PFSK-1 (cell line): ENCODE measurements at regions not wholly inside any gene's neighbourhood (a gene's known extent, or its start where the extent isn't known, plus 50 kb on each side); places are given as distances from the start of the nearest gene placed in this dataset.

Source experiments
- FOXP2 ChIP-seq: optimal IDR thresholded peaks from 2 replicates; pipeline ENCODE3; 2011; ENCODE audit warnings: borderline replicate concordance, control low read depth, inconsistent platforms; ENCODE audit not compliant: insufficient read depth; ENCODE audit errors: extremely low read length, extremely low read depth
- POLR2AphosphoS5 ChIP-seq: IDR thresholded peaks from 2 replicates; pipeline ENCODE4 v1.6.1; 2012; ENCODE audit warnings: low read depth, mild to moderate bottlenecking, control low read depth, low read length, moderate library complexity
- REST ChIP-seq, 2 experiments: IDR thresholded peaks; 2 replicates each; pipeline versions ENCODE4 v1.6.1 to v1.8.0; 2011 to 2012; ENCODE audit warnings: low read depth in 2 of 2, low read length in 2 of 2, control low read depth in 1 of 2, inconsistent platforms in 1 of 2, mild to moderate bottlenecking in 1 of 2, moderate library complexity in 1 of 2; ENCODE audit not compliant: insufficient read depth in 1 of 2
- SIN3A ChIP-seq: IDR thresholded peaks from 2 replicates; pipeline ENCODE4 v1.6.1; 2012; ENCODE audit warnings: mild to moderate bottlenecking, low read length, moderate library complexity, borderline replicate concordance; ENCODE audit not compliant: insufficient read depth
- TAF1 ChIP-seq: IDR thresholded peaks from 2 replicates; pipeline ENCODE4 v1.6.1; 2012; ENCODE audit warnings: low read length, control low read depth, borderline replicate concordance; ENCODE audit not compliant: insufficient read depth

DNA sequence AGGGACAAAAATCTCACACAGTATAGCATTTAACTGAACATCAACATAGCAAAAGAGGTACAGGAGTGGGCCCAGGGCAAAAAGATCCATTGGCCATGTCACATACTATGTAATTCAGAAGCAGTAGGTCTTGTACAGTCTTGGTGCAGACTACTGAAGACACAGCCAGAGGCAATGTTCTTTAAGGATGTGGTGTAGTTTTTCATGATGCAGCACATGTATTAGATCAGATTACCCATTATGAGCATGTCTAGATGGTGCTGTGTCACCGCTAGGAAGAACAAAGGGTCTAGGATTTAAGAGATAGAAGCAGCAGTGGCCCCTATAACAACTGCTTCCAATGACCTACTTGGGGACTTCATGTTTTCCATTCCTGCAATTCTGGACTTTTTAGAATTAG is 610.4 kb upstream of the MEF2C start:
- no peak for TF ChIP-seq FOXP2
- no peak for TF ChIP-seq POLR2AphosphoS5
- TF ChIP-seq REST (IDR thresholded peaks at IDR 0.05; ENCODE audit: insufficient read depth in 1 of 2, low read depth in 2 of 2, low read length in 2 of 2), result no peak
- no peak for TF ChIP-seq TAF1

GRCh38 chr5:89484962-89485361 is 602.0 kb upstream of the MEF2C start:
- no peak for TF ChIP-seq SIN3A
- no peak for TF ChIP-seq POLR2AphosphoS5
- no peak for TF ChIP-seq REST (IDR thresholded peaks at IDR 0.05; ENCODE audit: insufficient read depth in 1 of 2, low read depth in 2 of 2, low read length in 2 of 2)
- no peak for TF ChIP-seq TAF1
- TF ChIP-seq FOXP2, result no peak

GRCh38 chr5:89480406-89481007 is 597.5 kb upstream of the MEF2C start:
- TF ChIP-seq FOXP2, result no peak
- TF ChIP-seq REST (IDR thresholded peaks at IDR 0.05; ENCODE audit: insufficient read depth in 1 of 2, low read depth in 2 of 2, low read length in 2 of 2), result no peak

GRCh38 chr5:89478851-89479250 is 595.9 kb upstream of the MEF2C start:
- TF ChIP-seq REST (IDR thresholded peaks at IDR 0.05; ENCODE audit: insufficient read depth in 1 of 2, low read depth in 2 of 2, low read length in 2 of 2) (no peak), POLR2AphosphoS5 (no peak), SIN3A (no peak), FOXP2 (no peak), TAF1 (no peak)

DNA sequence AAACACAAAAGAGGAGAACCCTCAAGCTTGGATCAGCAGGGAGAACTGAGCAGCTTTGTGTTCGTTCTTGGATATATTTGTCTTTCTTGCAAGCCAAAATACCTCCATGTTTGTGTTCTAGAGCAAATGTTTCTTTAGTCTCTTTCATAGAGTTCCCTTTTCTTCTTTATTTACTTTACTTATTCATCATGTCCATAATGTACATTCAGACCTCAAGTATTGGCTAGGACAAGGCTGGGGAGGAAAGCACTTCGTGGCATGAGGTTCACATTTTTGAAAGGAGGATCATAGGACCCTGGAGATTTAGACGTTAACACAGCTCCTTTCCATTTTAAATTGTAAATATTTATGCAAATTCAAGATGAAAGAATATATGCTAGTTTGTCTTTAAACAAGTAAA is 590.2 kb upstream of the MEF2C start:
- TF ChIP-seq REST (IDR thresholded peaks at IDR 0.05; ENCODE audit: insufficient read depth in 1 of 2, low read depth in 2 of 2, low read length in 2 of 2) (no peak), TAF1 (no peak), POLR2AphosphoS5 (no peak), FOXP2 (no peak), SIN3A (no peak)
